Sigmoid colon (tissue), 4 donors: ENCODE measurements at regions not wholly inside any gene's neighbourhood (a gene's known extent, or its start where the extent isn't known, plus 50 kb on each side); places are given as distances from the start of the nearest gene placed in this dataset.

Experiments
- CTCF ChIP-seq, 4 experiments: fragments of 450-650 bp in 3 of 4; fragments of 200-600 bp in 1 of 4; IDR thresholded peaks; one replicate each; pipeline ENCODE4 v1.5.1; 2016 to 2019; ENCODE audit warnings: antibody characterized with exemption in 4 of 4, mild to moderate bottlenecking in 3 of 4, moderate library complexity in 2 of 4
- EP300 ChIP-seq, 4 donors: sonication (generic); formaldehyde crosslinking; IDR thresholded peaks; one replicate each; pipeline ENCODE4 v1.6.1; 2017; ENCODE audit warnings: antibody characterized with exemption in 4 of 4

GRCh38 chr5:124537107-124537506, 209.3 kb downstream of the ZNF608 start:
- TF ChIP-seq EP300 (IDR thresholded peaks at IDR 0.05): no peak
- TF ChIP-seq CTCF (IDR thresholded peaks at IDR 0.05): no peak
